Endodermal cell (in vitro differentiated cells): ENCODE measurements at regions not wholly inside any gene's neighbourhood (a gene's known extent, or its start where the extent isn't known, plus 50 kb on each side); places are given as distances from the start of the nearest gene placed in this dataset.

Experiments used
- DNase-seq: peaks from one replicate; pipeline ENCODE4 v3.0.0-alpha.2; 2017
- H3K27ac ChIP-seq: 2 replicates; pipeline ENCODE4 v1.5.1; 2013; ENCODE audit warnings: mild to moderate bottlenecking, low read depth, low read length, moderate library complexity
- H3K27me3 ChIP-seq: 2 replicates; pipeline ENCODE4 v1.6.1; 2013; ENCODE audit warnings: mild to moderate bottlenecking, low read length, moderate library complexity; ENCODE audit not compliant: insufficient read depth, control insufficient read depth, poor library complexity, severe bottlenecking
- H3K36me3 ChIP-seq: 2 replicates; pipeline ENCODE4 v1.7.0; 2013; ENCODE audit warnings: mild to moderate bottlenecking, low read length, moderate library complexity; ENCODE audit not compliant: control insufficient read depth, insufficient read depth
- H3K4me1 ChIP-seq: one replicate; pipeline ENCODE4 v1.7.0; 2013; ENCODE audit warnings: low read length; ENCODE audit not compliant: control insufficient read depth, insufficient read depth
- H3K4me3 ChIP-seq: 2 replicates; pipeline ENCODE4 v1.5.1; 2013; ENCODE audit warnings: mild to moderate bottlenecking, low read length, moderate library complexity
- H3K9ac ChIP-seq: 2 replicates; pipeline ENCODE4 v1.6.1; 2013; ENCODE audit warnings: mild to moderate bottlenecking, low read length, moderate library complexity; ENCODE audit not compliant: poor library complexity, severe bottlenecking; ENCODE audit errors: extremely low read depth
- H3K9me3 ChIP-seq: 2 replicates; pipeline ENCODE4 v1.6.1; 2013; ENCODE audit warnings: mild to moderate bottlenecking, low read length, moderate library complexity; ENCODE audit not compliant: control insufficient read depth
- H3K27ac Mint-ChIP-seq: 2 replicates; pipeline ENCODE4 v1.8.0; 2020; ENCODE audit warnings: mixed read lengths
- H3K27me3 Mint-ChIP-seq: 2 replicates; pipeline ENCODE4 v1.8.0; 2021; ENCODE audit warnings: mild to moderate bottlenecking, mixed read lengths; ENCODE audit not compliant: insufficient read depth
- H3K36me3 Mint-ChIP-seq: 2 replicates; pipeline ENCODE4 v1.8.0; 2020; ENCODE audit warnings: low read depth, mixed read lengths
- H3K4me1 Mint-ChIP-seq: 2 replicates; pipeline ENCODE4 v1.8.0; 2020; ENCODE audit warnings: mixed read lengths
- H3K4me3 Mint-ChIP-seq: 2 replicates; pipeline ENCODE4 v1.8.0; 2020; ENCODE audit warnings: mild to moderate bottlenecking, moderate library complexity, mixed read lengths
- H3K9me3 Mint-ChIP-seq: 2 replicates; pipeline ENCODE4 v1.8.0; 2020; ENCODE audit warnings: mild to moderate bottlenecking, mixed read lengths
- WGBS, 2 experiments: methylation state at CpG; one replicate each; pipeline versions ENCODE4 v1.1.5 to v1.1.7; 2013; ENCODE audit warnings: missing lambda C conversion rate in 2 of 2, mixed read lengths in 1 of 2; ENCODE audit not compliant: insufficient coverage in 1 of 2, insufficient read length in 1 of 2; 5-methylcytosine and 5-hydroxymethylcytosine counted together
- TF ChIP-seq, protein P1 (sequence below): fragments of 200-600 bp; sonication (generic); conservative IDR thresholded peaks from 2 replicates; pipeline ENCODE4 v1.5.0; 2021; ENCODE audit warnings: antibody characterized with exemption, mild to moderate bottlenecking

DNA sequence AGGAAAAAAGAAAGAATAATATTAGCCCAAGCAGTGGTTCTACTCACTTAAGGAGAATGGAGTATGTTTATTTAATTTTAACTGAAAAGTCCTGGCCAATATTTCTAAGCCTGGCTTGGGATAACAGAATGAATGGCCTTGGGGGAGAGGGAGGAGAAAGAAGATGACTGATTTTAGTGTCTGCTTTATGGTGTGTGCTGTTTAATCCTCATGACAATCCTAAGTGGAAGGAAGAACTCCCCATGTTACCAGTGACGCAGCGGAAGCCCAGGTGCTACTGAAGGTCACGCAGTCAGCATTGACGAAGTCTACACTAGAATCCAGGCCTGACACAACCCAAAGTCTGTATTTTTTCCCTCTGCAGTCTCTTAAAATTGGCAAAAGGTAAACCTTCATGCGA lies 50.5 kb downstream of the PALM2AKAP2 start:
- Mint-ChIP-seq H3K36me3 (no peaks in the 10 kb centered on the region), H3K9me3 (peaks cover 17% of the 10 kb centered on the region), H3K4me3 (no peak overlapping the region), H3K27ac (no peak overlapping the region), H3K27me3 (peaks cover 79% of the 10 kb centered on the region), H3K4me1 (peaks cover 14% of the 10 kb centered on the region)
- DNase-seq, result no peak
- WGBS, 2 experiments, result 93 to 94% methylated on average over 4 to 5 of the region's 5 CpGs
- H3K36me3 ChIP-seq, result no peaks in the 10 kb centered on the region
- H3K27me3 ChIP-seq, result peaks cover 27% of the 10 kb centered on the region
- H3K9me3 ChIP-seq, result no peaks in the 10 kb centered on the region
- H3K27ac ChIP-seq, result no peak overlapping the region
- no peak overlapping the region for H3K9ac ChIP-seq
- TF ChIP-seq, protein P1, sequence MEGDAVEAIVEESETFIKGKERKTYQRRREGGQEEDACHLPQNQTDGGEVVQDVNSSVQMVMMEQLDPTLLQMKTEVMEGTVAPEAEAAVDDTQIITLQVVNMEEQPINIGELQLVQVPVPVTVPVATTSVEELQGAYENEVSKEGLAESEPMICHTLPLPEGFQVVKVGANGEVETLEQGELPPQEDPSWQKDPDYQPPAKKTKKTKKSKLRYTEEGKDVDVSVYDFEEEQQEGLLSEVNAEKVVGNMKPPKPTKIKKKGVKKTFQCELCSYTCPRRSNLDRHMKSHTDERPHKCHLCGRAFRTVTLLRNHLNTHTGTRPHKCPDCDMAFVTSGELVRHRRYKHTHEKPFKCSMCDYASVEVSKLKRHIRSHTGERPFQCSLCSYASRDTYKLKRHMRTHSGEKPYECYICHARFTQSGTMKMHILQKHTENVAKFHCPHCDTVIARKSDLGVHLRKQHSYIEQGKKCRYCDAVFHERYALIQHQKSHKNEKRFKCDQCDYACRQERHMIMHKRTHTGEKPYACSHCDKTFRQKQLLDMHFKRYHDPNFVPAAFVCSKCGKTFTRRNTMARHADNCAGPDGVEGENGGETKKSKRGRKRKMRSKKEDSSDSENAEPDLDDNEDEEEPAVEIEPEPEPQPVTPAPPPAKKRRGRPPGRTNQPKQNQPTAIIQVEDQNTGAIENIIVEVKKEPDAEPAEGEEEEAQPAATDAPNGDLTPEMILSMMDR, result no peak
- no peaks in the 10 kb centered on the region for H3K4me1 ChIP-seq
- no peak overlapping the region for H3K4me3 ChIP-seq

DNA sequence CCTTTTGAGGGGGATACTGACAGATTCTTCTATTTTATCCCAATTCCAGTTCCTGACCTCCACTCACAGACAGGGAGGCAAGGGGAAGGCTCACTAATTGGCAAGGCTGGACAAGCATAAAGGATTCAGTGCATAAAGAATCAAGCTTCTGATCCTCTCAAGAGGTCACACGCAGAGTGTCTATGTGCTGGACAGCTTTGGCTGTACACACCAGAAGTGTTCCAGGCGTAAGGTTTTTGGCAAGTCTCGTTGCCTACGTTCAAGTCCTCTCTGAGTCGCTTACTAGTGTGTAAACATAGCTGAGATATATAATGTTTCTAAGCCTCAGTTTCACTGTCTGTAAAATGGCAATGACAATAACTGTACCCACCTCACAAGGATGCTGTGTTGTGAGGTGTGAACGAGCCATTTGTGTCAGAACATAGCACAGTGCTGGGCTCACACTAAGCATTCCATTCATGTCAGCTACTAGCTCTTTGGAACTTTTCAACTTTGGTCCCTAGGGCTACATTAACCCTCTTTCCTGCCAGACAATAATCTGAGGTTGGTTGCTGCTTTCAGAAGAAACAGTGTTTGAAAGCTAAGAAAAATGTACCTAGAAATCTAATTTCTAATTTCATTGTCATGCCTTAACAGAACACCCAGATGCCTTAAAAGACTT lies 52.1 kb downstream of the PALM2AKAP2 start:
- Mint-ChIP-seq H3K4me1 (peaks cover 7% of the 10 kb centered on the region), H3K9me3 (peaks cover 25% of the 10 kb centered on the region)

DNA sequence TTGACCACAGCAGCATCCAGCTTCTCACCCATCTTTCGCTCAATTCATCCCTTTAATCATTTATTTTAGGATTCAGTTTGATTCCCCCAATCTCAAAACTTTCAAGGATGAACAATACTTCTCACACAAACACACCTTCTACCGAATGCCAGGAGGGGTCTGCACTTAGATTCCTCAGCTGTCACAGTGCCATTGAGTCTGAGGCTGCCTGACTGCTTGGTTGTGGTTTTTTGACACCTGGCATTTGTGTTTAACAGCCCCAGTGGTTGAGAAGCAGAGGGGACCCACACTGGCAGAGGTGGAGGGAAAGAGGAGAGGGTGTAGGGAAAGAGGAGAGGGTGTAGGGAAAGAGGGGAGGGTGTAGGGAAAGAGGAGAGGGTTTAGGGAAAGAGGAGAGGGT lies 54.9 kb downstream of the PALM2AKAP2 start:
- Mint-ChIP-seq H3K27ac (no peak overlapping the region), H3K36me3 (no peaks in the 10 kb centered on the region), H3K27me3 (peaks cover 86% of the 10 kb centered on the region), H3K9me3 (peaks cover 26% of the 10 kb centered on the region), H3K4me3 (no peak overlapping the region), H3K4me1 (no peaks in the 10 kb centered on the region)
- WGBS, 2 experiments, result 88 to 100% methylated on average over 1 to 2 of the region's 2 CpGs
- Histone ChIP-seq H3K4me3 (no peak overlapping the region), H3K27ac (no peak overlapping the region), H3K9ac (no peak overlapping the region), H3K27me3 (peaks cover 7% of the 10 kb centered on the region), H3K4me1 (no peaks in the 10 kb centered on the region), H3K36me3 (no peaks in the 10 kb centered on the region), H3K9me3 (no peaks in the 10 kb centered on the region)
- no peak for DNase-seq
- TF ChIP-seq, protein P1, result no peak

More for the DNA sequence above, 52.1 kb downstream of the PALM2AKAP2 start:
- Mint-ChIP-seq H3K27ac (no peak overlapping the region), H3K27me3 (peaks cover 88% of the 10 kb centered on the region), H3K4me3 (no peak overlapping the region), H3K36me3 (no peaks in the 10 kb centered on the region)
- Histone ChIP-seq H3K4me1 (no peaks in the 10 kb centered on the region), H3K9ac (no peak overlapping the region), H3K36me3 (no peaks in the 10 kb centered on the region), H3K27me3 (peaks cover 27% of the 10 kb centered on the region), H3K27ac (no peak overlapping the region), H3K4me3 (no peak overlapping the region), H3K9me3 (no peaks in the 10 kb centered on the region)
- DNase-seq, result no peak
- WGBS, 2 experiments, result 93 to 100% methylated on average over 3 to 6 of the region's 6 CpGs
- TF ChIP-seq, protein P1, result no peak
